ENCODE measurements at regions not wholly inside any gene's neighbourhood (a gene's known extent, or its start where the extent isn't known, plus 50 kb on each side); places are given as distances from the start of the nearest gene placed in this dataset.

GRCh38 chr3:13177236-13177635 lies 104.0 kb upstream of the IQSEC1 start:
- Histone ChIP-seq H3F3A (ENCODE audit: insufficient read depth) (no peaks in the 10 kb centered on the region), H3K79me2 (ENCODE audit: insufficient read depth, low read length) (no peaks in the 10 kb centered on the region), H3K4me2 (ENCODE audit: low read depth, low read length, poor library complexity, severe bottlenecking) (no peak overlapping the region), H3K9me2 (replicated peaks; ENCODE audit: insufficient read depth, low read length) (no peaks in the 10 kb centered on the region), H3K27me3 (ENCODE audit: low read length) (no peaks in the 10 kb centered on the region), H3K36me3 (ENCODE audit: low read length) (no peaks in the 10 kb centered on the region), H3K9ac (ENCODE audit: low read length) (no peak overlapping the region), H3K4me3 (ENCODE audit: insufficient read depth, low read length, poor library complexity, severe bottlenecking) (no peak overlapping the region), H3K9me3 (ENCODE audit: insufficient read depth, low read length) (peaks cover 14% of the 10 kb centered on the region; the same call in 1 of the 2 replicates), H4K20me1 (ENCODE audit: low read depth, low read length) (no peaks in the 10 kb centered on the region), H3K27ac (ENCODE audit: low read depth, low read length) (no peak overlapping the region), H2AFZ (ENCODE audit: low read depth, low read length, severe bottlenecking) (no peak overlapping the region)
- no peak for TF ChIP-seq EZH2phosphoT487 (conservative IDR thresholded peaks at IDR 0.05; ENCODE audit: low read length)
- TF ChIP-seq CTCF (IDR thresholded peaks at IDR 0.05; ENCODE audit: insufficient read depth, low read length, poor library complexity, severe bottlenecking), result no peak

- Histone ChIP-seq H3K9me2 (replicated peaks; ENCODE audit: insufficient read depth, low read length) (no peaks in the 10 kb centered on the region), H3K4me2 (ENCODE audit: low read depth, low read length, poor library complexity, severe bottlenecking) (no peak overlapping the region), H3K36me3 (ENCODE audit: low read length) (no peaks in the 10 kb centered on the region), H3K9ac (ENCODE audit: low read length) (no peak overlapping the region), H4K20me1 (ENCODE audit: low read depth, low read length) (no peaks in the 10 kb centered on the region), H3K9me3 (ENCODE audit: insufficient read depth, low read length) (peaks cover 14% of the 10 kb centered on the region; the same call in 1 of the 2 replicates), H3F3A (ENCODE audit: insufficient read depth) (no peaks in the 10 kb centered on the region), H3K79me2 (ENCODE audit: insufficient read depth, low read length) (no peaks in the 10 kb centered on the region), H3K27ac (ENCODE audit: low read depth, low read length) (no peak overlapping the region), H2AFZ (ENCODE audit: low read depth, low read length, severe bottlenecking) (no peak overlapping the region), H3K4me3 (ENCODE audit: insufficient read depth, low read length, poor library complexity, severe bottlenecking) (no peak overlapping the region), H3K27me3 (ENCODE audit: low read length) (no peaks in the 10 kb centered on the region)
- TF ChIP-seq CTCF (IDR thresholded peaks at IDR 0.05; ENCODE audit: insufficient read depth, low read length, poor library complexity, severe bottlenecking) (no peak), EZH2phosphoT487 (conservative IDR thresholded peaks at IDR 0.05; ENCODE audit: low read length) (no peak)
Measured at GRCh38 chr3:13176445-13176844, 103.2 kb upstream of the IQSEC1 start.

GRCh38 chr3:13174803-13175135 lies 101.5 kb upstream of the IQSEC1 start:
- no peak overlapping the region for H3K4me3 ChIP-seq (ENCODE audit: insufficient read depth, low read length, poor library complexity, severe bottlenecking)
- H3K27me3 ChIP-seq (ENCODE audit: low read length), result no peaks in the 10 kb centered on the region
- no peaks in the 10 kb centered on the region for H3K36me3 ChIP-seq (ENCODE audit: low read length)
- no peaks in the 10 kb centered on the region for H3F3A ChIP-seq (ENCODE audit: insufficient read depth)
- TF ChIP-seq CTCF (IDR thresholded peaks at IDR 0.05; ENCODE audit: insufficient read depth, low read length, poor library complexity, severe bottlenecking) (no peak), EZH2phosphoT487 (conservative IDR thresholded peaks at IDR 0.05; ENCODE audit: low read length) (no peak)
- no peaks in the 10 kb centered on the region for H3K79me2 ChIP-seq (ENCODE audit: insufficient read depth, low read length)
- no peak overlapping the region for H3K4me2 ChIP-seq (ENCODE audit: low read depth, low read length, poor library complexity, severe bottlenecking)
- H3K9ac ChIP-seq (ENCODE audit: low read length), result no peak overlapping the region
- peaks cover 14% of the 10 kb centered on the region; the same call in 1 of the 2 replicates for H3K9me3 ChIP-seq (ENCODE audit: insufficient read depth, low read length)
- H4K20me1 ChIP-seq (ENCODE audit: low read depth, low read length), result no peaks in the 10 kb centered on the region
- H2AFZ ChIP-seq (ENCODE audit: low read depth, low read length, severe bottlenecking), result no peak overlapping the region
- no peaks in the 10 kb centered on the region for H3K9me2 ChIP-seq (replicated peaks; ENCODE audit: insufficient read depth, low read length)
- H3K27ac ChIP-seq (ENCODE audit: low read depth, low read length), result no peak overlapping the region

Measured in SU-DHL-6 (cell line).